GM04503 (cell line): ENCODE measurements at regions not wholly inside any gene's neighbourhood (a gene's known extent, or its start where the extent isn't known, plus 50 kb on each side); places are given as distances from the start of the nearest gene placed in this dataset.

Experiments
- DNase-seq: peaks from one replicate; pipeline ENCODE4 v3.0.0-alpha.2; 2012; ENCODE audit warnings: low read depth

- DNase-seq, result no peak
These were observed 171.9 kb upstream of the GPR12 start for GRCh38 chr13:26932465-26932864.

- no peak for DNase-seq
These were observed 169.6 kb upstream of the GPR12 start for GRCh38 chr13:26929971-26930730.

GRCh38 chr13:26927511-26927910, 166.9 kb upstream of the GPR12 start:
- DNase-seq, result no peak

- DNase-seq, result no peak
These were observed 165.8 kb upstream of the GPR12 start for GRCh38 chr13:26926371-26926770.

GRCh38 chr13:26923824-26924605, 163.4 kb upstream of the GPR12 start:
- DNase-seq, result peak; percentile 8

GRCh38 chr13:26921918-26922317, 161.3 kb upstream of the GPR12 start:
- DNase-seq, result no peak

GRCh38 chr13:26920614-26921355, 160.2 kb upstream of the GPR12 start:
- no peak for DNase-seq

GRCh38 chr13:26919732-26920131, 159.1 kb upstream of the GPR12 start:
- DNase-seq, result no peak

- no peak for DNase-seq
These were observed 158.7 kb upstream of the GPR12 start for GRCh38 chr13:26919311-26919710.

GRCh38 chr13:26914624-26915023, 154.0 kb upstream of the GPR12 start:
- DNase-seq, result no peak

- DNase-seq, result no peak
These were observed 153.6 kb upstream of the GPR12 start for GRCh38 chr13:26914148-26914547.

- no peak for DNase-seq
These were observed 150.3 kb upstream of the GPR12 start for GRCh38 chr13:26910754-26911465.

GRCh38 chr13:26909477-26909876, 148.9 kb upstream of the GPR12 start:
- DNase-seq, result no peak

GRCh38 chr13:26908126-26908525, 147.5 kb upstream of the GPR12 start:
- DNase-seq, result no peak

- no peak for DNase-seq
These were observed 138.6 kb upstream of the GPR12 start for GRCh38 chr13:26899202-26899601.

- DNase-seq, result no peak
These were observed 137.3 kb upstream of the GPR12 start for GRCh38 chr13:26897706-26898550.

GRCh38 chr13:26896986-26897668, 136.5 kb upstream of the GPR12 start:
- DNase-seq, result no peak

- DNase-seq, result no peak
These were observed 135.4 kb upstream of the GPR12 start for GRCh38 chr13:26895808-26896466.

GRCh38 chr13:26895081-26895807, 134.7 kb upstream of the GPR12 start:
- DNase-seq, result no peak
